Thyroid gland (tissue), 4 donors: ENCODE measurements at regions not wholly inside any gene's neighbourhood (a gene's known extent, or its start where the extent isn't known, plus 50 kb on each side); places are given as distances from the start of the nearest gene placed in this dataset.

Source experiments
- DNase-seq, 2 donors: peaks; one replicate each; pipeline ENCODE4 v3.0.0-alpha.2; 2019
- H3K27ac ChIP-seq, 3 donors: fragments of 200-600 bp; sonication (generic); 1 replicate in 2 of 3; 2 replicates in 1 of 3; pipeline ENCODE4 v1.5.1; 2016 to 2019; ENCODE audit warnings: mild to moderate bottlenecking in 1 of 3, moderate library complexity in 1 of 3
- H3K27me3 ChIP-seq: fragments of 200-600 bp; sonication (generic); one replicate; pipeline ENCODE4 v1.5.1; 2019
- H3K36me3 ChIP-seq, 2 donors: fragments of 200-600 bp; sonication (generic); one replicate each; pipeline ENCODE4 v1.5.1; 2016 to 2019
- H3K4me1 ChIP-seq, 2 donors: fragments of 200-600 bp; sonication (generic); one replicate each; pipeline ENCODE4 v1.5.1; 2017 to 2019
- H3K4me3 ChIP-seq, 3 donors: fragments of 200-600 bp; sonication (generic); replicated peaks in 1 of 3; 1 replicate in 2 of 3; 2 replicates in 1 of 3; pipeline ENCODE4 v1.5.1; 2016; ENCODE audit warnings: mild to moderate bottlenecking in 1 of 3
- H3K9me3 ChIP-seq: fragments of 200-600 bp; sonication (generic); one replicate; pipeline ENCODE4 v1.5.1; 2017
- CTCF ChIP-seq, 6 experiments: fragments of 200-600 bp in 3 of 6; fragments of 450-650 bp in 3 of 6; sonication (generic) in 3 of 6; IDR thresholded peaks; one replicate each; pipeline ENCODE4 v1.5.1; 2016 to 2019; ENCODE audit warnings: antibody characterized with exemption in 6 of 6, mild to moderate bottlenecking in 2 of 6, inconsistent platforms in 1 of 6, moderate library complexity in 1 of 6
- POLR2A ChIP-seq, 2 donors: fragments of 450-650 bp; IDR thresholded peaks; one replicate each; pipeline ENCODE4 v1.6.1; 2017; ENCODE audit warnings: antibody characterized with exemption in 2 of 2, mild to moderate bottlenecking in 2 of 2, moderate library complexity in 1 of 2
- WGBS, 2 donors: methylation state at CpG; one replicate each; pipeline ENCODE4 v1.1.5; 2017; 5-methylcytosine and 5-hydroxymethylcytosine counted together
- intact Hi-C: fragments of 100-400 bp; cut with DNase I; formaldehyde crosslinking; loops from one replicate; pipeline ENCODE4 v1.15.1; 2023

GRCh38 chrX:115368876-115369275 is 79.4 kb downstream of the LUZP4 start:
- Histone ChIP-seq H3K27ac (no peak overlapping the region), H3K4me1 (peaks cover 0 to 3% of the 10 kb centered on the region in 2 donors), H3K4me3 (no peak overlapping the region), H3K27me3 (no peaks in the 10 kb centered on the region), H3K36me3 (no peaks in the 10 kb centered on the region), H3K9me3 (no peaks in the 10 kb centered on the region)
- TF ChIP-seq POLR2A (IDR thresholded peaks at IDR 0.05) (no peak), CTCF (IDR thresholded peaks at IDR 0.05) (no peak)
- WGBS, 2 donors, result 87 to 95% methylated on average over 2 of the region's 2 CpGs
- intact Hi-C loops, result no loop called here
- no peak for DNase-seq

- H3K36me3 ChIP-seq, result no peaks in the 10 kb centered on the region
- H3K27me3 ChIP-seq, result no peaks in the 10 kb centered on the region
- no peak overlapping the region for H3K4me3 ChIP-seq
- peaks cover 0 to 3% of the 10 kb centered on the region in 2 donors for H3K4me1 ChIP-seq
- no peak for TF ChIP-seq POLR2A (IDR thresholded peaks at IDR 0.05)
- no peak for TF ChIP-seq CTCF (IDR thresholded peaks at IDR 0.05)
- H3K27ac ChIP-seq, result peak overlapping the region in 2 of 3 donors; percentile 24 to 32
- intact Hi-C loops, result no loop called here
- no peaks in the 10 kb centered on the region for H3K9me3 ChIP-seq
- no peak for DNase-seq
- WGBS, 2 donors, result 15% methylated on average over 4 of the region's 4 CpGs
These were observed 82.6 kb downstream of the LUZP4 start for GRCh38 chrX:115372152-115372551.

- TF ChIP-seq CTCF (IDR thresholded peaks at IDR 0.05) (no peak), POLR2A (IDR thresholded peaks at IDR 0.05) (no peak)
- no peaks in the 10 kb centered on the region for H3K9me3 ChIP-seq
- no peak overlapping the region for H3K4me3 ChIP-seq
- peaks cover 0 to 3% of the 10 kb centered on the region in 2 donors for H3K4me1 ChIP-seq
- no peak for DNase-seq
- no peaks in the 10 kb centered on the region for H3K27me3 ChIP-seq
- no peaks in the 10 kb centered on the region for H3K36me3 ChIP-seq
- H3K27ac ChIP-seq, result no peak overlapping the region
- WGBS, 2 donors, result 96 to 97% methylated on average over 5 of the region's 5 CpGs
- intact Hi-C loops, result no loop called here
These were observed 83.8 kb downstream of the LUZP4 start for GRCh38 chrX:115373308-115373707.

GRCh38 chrX:115378471-115378870 is 89.0 kb downstream of the LUZP4 start:
- DNase-seq, result no peak
- WGBS, 2 donors, result 41 to 57% methylated on average over 1 of the region's 1 CpG
- Histone ChIP-seq H3K27me3 (no peaks in the 10 kb centered on the region), H3K27ac (no peak overlapping the region), H3K36me3 (no peaks in the 10 kb centered on the region), H3K9me3 (no peaks in the 10 kb centered on the region), H3K4me1 (no peaks in the 10 kb centered on the region), H3K4me3 (no peak overlapping the region)
- intact Hi-C loops, result no loop called here
- TF ChIP-seq CTCF (IDR thresholded peaks at IDR 0.05) (no peak), POLR2A (IDR thresholded peaks at IDR 0.05) (no peak)

GRCh38 chrX:115387327-115387726 is 97.8 kb downstream of the LUZP4 start:
- Histone ChIP-seq H3K36me3 (no peaks in the 10 kb centered on the region), H3K4me1 (no peaks in the 10 kb centered on the region), H3K27ac (no peak overlapping the region), H3K9me3 (no peaks in the 10 kb centered on the region), H3K27me3 (no peaks in the 10 kb centered on the region), H3K4me3 (no peak overlapping the region)
- no peak for DNase-seq
- TF ChIP-seq CTCF (IDR thresholded peaks at IDR 0.05) (no peak), POLR2A (IDR thresholded peaks at IDR 0.05) (no peak)
- intact Hi-C loops, result no loop called here
- WGBS, 2 donors, result 93 to 97% methylated on average over 2 of the region's 2 CpGs
